ENCODE measurements at regions not wholly inside any gene's neighbourhood (a gene's known extent, or its start where the extent isn't known, plus 50 kb on each side); places are given as distances from the start of the nearest gene placed in this dataset.
A peak's percentile ranks its signal among the peaks of the same experiment; 100 is the strongest.
"Not testable (repeated sequence)": the region's sequence is repeated elsewhere in the genome, so short reads cannot be mapped to it uniquely, and the experiment has no call there.

DNA sequence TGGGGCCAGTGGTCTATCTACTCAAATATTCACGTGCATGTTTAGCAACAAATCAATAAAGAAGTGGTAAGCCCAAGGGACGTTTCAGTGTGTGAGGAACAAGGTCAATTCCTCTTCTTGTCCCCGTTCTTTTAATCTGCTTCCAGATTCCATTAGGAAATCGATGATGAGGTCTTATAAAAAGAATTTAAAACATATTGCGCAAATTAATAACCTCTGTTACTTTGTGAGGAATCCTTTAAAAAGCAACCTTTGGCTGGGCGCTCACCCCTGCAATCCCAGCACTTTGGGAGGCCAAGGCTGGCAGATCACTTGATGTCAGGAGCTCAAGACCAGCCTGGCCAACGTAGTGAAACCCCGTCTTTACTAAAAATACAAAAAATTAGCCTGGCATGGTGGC is 113.0 kb upstream of the TMPRSS2 start:
- H3K36me3 Mint-ChIP-seq, result peaks cover 2% of the 10 kb centered on the region
- H3K27ac Mint-ChIP-seq, result no peak overlapping the region
- no peaks in the 10 kb centered on the region for H3K4me1 Mint-ChIP-seq
- peaks cover 1 to 5% (median 3%) of the 10 kb centered on the region in 3 donors for H3K9me3 Mint-ChIP-seq
- no peak overlapping the region for H3K4me3 Mint-ChIP-seq
- H3K27me3 Mint-ChIP-seq, result peaks cover 16% of the 10 kb centered on the region

DNA sequence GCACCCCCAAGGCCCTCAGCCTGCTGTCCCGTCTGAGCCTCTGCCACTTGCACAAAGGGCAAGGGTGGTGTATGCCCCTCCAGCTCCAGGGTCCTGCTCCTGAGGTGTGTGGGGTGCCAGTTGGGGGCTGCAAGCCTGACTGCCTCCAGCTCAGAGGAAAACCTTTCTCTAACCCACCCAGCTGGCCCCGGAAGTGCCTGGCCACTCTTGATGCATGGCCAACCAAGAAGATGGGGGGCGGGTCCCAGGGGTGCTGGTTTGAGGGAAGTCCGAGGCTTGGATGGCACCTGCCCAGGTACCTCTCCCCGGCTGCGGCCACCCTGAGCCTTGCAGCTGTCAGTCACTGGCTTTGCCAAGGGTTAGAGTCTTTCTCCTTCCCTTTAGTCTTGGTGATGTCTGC is 112.6 kb upstream of the TMPRSS2 start:
- H3K36me3 Mint-ChIP-seq, result no peaks in the 10 kb centered on the region
- peaks cover 1 to 5% (median 3%) of the 10 kb centered on the region in 3 donors for H3K9me3 Mint-ChIP-seq
- H3K4me1 Mint-ChIP-seq, result no peaks in the 10 kb centered on the region
- peaks cover 16% of the 10 kb centered on the region for H3K27me3 Mint-ChIP-seq
- no peak overlapping the region for H3K27ac Mint-ChIP-seq
- H3K4me3 Mint-ChIP-seq, result no peak overlapping the region

DNA sequence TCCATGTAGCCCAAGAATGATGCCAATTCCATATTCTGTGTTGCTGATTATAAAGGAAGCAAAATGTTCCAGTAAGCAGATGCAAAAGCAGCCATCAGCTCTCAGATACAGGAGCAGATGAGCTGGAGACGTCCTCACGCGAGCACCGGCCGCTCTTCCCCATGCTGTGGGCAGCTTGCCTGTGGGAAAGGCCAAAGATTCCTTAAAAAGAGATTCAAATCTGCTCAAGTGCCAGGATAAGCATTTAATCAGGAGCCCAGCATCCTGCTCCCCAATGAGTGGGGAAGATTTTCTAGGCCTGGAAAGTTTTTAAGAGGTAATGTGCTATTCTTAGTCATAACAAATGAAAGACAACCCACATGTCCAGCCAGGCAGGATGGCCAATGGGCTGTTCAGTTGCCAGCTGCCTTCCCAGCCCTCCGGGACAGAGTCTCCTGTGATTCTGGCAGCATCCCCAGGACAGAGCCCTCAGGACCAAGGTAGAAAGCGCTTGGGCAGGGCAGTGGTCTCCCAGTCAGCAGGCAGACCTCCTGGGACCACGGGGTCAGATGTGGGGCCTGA is 108.2 kb upstream of the TMPRSS2 start:
- no peak overlapping the region for H3K4me3 Mint-ChIP-seq
- H3K27ac Mint-ChIP-seq, result no peak overlapping the region
- no peaks in the 10 kb centered on the region for H3K9me3 Mint-ChIP-seq
- no peaks in the 10 kb centered on the region for H3K36me3 Mint-ChIP-seq
- H3K4me1 Mint-ChIP-seq, result no peaks in the 10 kb centered on the region
- H3K27me3 Mint-ChIP-seq, result peaks cover 8% of the 10 kb centered on the region

DNA sequence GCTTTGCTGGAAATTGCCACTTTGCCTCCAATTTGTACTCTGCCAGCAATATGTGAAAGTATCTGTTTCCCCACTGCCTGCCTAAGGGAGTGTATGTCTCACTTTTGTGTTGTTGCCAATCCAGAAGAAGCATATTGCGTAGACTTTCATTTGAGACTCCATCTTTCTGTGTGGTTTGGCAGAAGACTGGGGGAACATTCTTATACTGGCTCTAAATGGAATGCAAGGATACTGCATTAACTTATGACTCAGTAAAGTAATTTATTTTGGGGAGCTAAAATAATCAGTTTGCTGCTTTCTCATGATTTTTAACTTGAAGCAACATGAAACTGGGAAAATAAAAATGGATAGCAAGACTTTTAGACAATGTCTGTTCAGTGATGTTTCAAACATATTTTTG is 107.7 kb upstream of the TMPRSS2 start:
- H3K27ac Mint-ChIP-seq, result no peak overlapping the region
- H3K9me3 Mint-ChIP-seq, result no peaks in the 10 kb centered on the region
- H3K4me3 Mint-ChIP-seq, result no peak overlapping the region
- H3K27me3 Mint-ChIP-seq, result peaks cover 11% of the 10 kb centered on the region
- no peaks in the 10 kb centered on the region for H3K4me1 Mint-ChIP-seq
- no peaks in the 10 kb centered on the region for H3K36me3 Mint-ChIP-seq

DNA sequence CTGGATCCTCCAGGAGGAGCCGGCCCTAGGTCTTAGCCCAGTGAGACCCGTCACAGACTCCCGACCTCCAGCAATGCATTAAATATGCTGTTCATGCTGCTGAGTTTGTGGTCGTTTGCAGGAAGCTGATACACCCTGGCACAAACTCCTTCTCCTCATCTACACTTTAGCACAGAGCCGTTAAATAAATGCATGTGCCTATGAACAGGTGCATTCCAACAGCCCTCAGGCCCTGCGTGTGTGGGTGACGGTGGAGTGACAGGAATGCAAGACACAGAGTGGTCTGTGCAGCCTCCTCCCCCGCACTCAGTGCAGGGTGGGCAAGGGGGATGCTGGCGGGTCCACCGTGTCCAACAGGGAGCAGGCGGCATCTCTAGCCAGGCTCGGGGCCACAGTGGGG is 106.6 kb upstream of the TMPRSS2 start:
- Mint-ChIP-seq H3K27ac (no peak overlapping the region), H3K4me1 (no peaks in the 10 kb centered on the region), H3K9me3 (no peaks in the 10 kb centered on the region), H3K4me3 (no peak overlapping the region), H3K36me3 (no peaks in the 10 kb centered on the region), H3K27me3 (peaks cover 13% of the 10 kb centered on the region)

DNA sequence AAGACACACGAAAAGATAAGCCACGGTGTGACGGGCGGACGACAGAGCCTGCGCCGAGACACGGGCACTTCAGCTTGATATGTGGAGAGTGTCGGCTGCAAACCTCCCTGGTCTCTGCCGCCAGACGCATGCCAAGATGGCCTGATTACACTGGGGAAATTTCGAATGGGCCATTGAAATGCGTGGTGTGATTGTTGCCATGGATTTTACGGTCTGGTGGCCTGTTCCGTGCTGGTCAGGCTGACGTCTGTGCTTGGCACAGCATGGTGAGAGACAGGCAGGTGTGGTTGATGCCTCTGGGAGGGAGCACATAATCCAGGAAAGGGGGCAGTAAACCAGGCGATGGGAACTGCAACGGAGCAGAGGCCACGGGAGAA is 105.6 kb upstream of the TMPRSS2 start:
- Mint-ChIP-seq H3K4me1 (no peaks in the 10 kb centered on the region), H3K9me3 (no peaks in the 10 kb centered on the region), H3K27me3 (peaks cover 13% of the 10 kb centered on the region), H3K4me3 (no peak overlapping the region), H3K27ac (no peak overlapping the region), H3K36me3 (no peaks in the 10 kb centered on the region)

DNA sequence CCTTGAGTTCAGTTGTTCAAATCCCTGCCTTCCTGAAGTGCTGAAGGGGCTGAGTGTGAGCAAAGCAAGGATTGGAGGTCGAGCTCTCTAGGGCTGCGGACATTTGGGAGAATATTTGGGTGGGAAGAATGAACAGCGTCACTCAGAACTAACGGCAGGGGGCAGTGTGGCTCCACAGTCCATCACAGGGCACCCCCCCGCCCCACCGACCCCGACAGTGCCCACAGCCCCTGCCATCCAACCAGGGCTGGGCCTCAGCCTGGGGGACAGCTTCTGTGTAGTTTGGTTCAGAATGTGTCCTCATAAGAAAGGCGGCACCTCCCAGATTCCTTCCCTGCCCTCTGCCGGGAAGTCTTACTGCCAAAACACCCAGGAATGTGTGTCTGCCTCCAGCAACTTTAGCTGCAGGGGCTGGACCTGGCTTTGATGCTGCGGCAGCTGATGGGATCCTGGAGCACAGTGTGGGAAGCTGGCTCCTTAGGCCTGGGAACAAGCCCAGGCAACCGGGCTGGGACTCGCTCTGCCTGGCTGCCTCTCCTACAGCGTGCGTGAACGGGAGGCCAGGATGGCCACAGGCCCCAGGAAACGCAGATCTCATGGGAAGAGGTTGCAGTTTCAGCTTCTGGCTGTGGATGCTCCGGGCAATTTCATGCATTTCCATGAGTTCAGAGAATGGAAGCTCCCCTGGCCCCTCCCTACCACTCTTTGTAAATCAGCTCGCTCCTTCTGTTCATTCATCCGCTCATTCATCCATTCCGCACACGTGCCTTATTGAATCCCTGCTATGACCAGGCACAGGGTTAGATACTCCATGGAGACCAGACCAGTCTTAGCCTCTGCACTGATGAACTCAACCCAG is 104.9 kb upstream of the TMPRSS2 start:
- Mint-ChIP-seq H3K27ac (no peak overlapping the region), H3K36me3 (no peaks in the 10 kb centered on the region), H3K27me3 (peaks cover 14% of the 10 kb centered on the region), H3K9me3 (no peaks in the 10 kb centered on the region), H3K4me1 (no peaks in the 10 kb centered on the region), H3K4me3 (no peak overlapping the region)

DNA sequence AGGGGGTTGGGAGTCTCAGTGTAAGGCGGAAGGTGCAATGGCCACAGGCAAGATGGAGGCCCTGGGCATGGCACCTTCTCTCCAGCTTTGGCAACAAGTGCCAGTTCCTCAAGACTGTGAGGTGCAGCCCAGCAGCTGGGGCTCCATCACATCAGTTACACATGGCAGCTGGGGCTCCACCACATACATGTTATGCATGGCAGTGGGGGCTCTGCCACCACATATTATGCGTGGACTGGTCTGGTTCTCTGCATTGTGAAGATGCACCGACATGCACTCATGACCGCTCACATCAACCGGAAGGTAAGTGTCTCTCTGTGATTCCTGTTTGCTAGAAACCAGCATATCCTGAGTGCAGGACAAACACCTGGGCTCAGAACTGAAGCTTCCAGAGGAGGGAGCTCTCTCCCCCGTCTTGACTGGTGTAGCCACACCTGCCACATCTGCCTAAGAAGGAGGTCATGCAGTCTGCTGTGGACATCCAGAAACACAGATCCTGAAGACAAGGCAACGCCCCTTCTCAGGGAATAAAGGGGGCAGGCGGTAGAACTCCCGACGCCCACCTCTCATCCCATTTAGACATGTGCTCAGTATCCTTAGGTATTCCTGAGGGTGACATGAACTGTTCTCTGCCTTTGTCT is 104.1 kb upstream of the TMPRSS2 start:
- Mint-ChIP-seq H3K4me1 (no peaks in the 10 kb centered on the region), H3K27me3 (peaks cover 15% of the 10 kb centered on the region), H3K27ac (no peak overlapping the region), H3K4me3 (no peak overlapping the region), H3K36me3 (no peaks in the 10 kb centered on the region), H3K9me3 (no peaks in the 10 kb centered on the region)

DNA sequence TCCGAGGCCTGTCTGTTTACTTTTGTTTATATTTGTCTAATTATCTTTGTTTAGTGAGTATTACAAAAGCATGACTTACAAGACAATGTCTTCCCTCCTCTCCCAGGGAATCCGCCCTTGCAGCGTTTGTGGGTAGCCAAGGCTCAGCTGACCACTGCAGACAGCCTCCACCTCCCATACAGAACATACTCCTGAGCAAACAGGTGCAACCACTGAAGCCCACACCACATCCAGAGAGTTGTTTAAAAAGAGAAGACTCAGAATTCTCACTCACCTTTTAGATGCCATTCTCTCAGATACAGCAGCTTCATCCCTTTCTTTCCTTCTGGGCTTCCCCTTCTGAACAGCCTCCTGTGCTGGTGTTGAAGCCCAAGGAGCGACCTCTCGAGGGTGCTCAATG is 103.5 kb upstream of the TMPRSS2 start:
- Mint-ChIP-seq H3K4me3 (no peak overlapping the region), H3K9me3 (no peaks in the 10 kb centered on the region), H3K36me3 (no peaks in the 10 kb centered on the region), H3K27ac (no peak overlapping the region), H3K27me3 (peaks cover 17% of the 10 kb centered on the region), H3K4me1 (no peaks in the 10 kb centered on the region)

DNA sequence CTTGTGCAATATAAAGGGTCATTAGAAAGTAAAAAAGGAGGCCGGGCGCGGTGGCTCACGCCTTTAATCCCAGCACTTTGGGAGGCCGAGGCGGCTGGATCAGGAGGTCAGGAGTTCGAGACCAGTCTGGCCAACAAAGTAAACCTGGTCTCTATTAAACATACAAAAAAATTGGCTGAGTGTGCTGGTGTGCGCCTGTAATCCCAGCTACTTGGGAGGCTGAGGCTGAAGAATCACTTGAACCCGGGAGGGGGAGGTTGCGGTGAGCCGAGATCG is 102.8 kb upstream of the TMPRSS2 start:
- not testable (repeated sequence) for H3K4me1 Mint-ChIP-seq, H3K27ac Mint-ChIP-seq, H3K4me3 Mint-ChIP-seq, H3K36me3 Mint-ChIP-seq, H3K9me3 Mint-ChIP-seq
- H3K27me3 Mint-ChIP-seq, result peaks cover 17% of the 10 kb centered on the region

DNA sequence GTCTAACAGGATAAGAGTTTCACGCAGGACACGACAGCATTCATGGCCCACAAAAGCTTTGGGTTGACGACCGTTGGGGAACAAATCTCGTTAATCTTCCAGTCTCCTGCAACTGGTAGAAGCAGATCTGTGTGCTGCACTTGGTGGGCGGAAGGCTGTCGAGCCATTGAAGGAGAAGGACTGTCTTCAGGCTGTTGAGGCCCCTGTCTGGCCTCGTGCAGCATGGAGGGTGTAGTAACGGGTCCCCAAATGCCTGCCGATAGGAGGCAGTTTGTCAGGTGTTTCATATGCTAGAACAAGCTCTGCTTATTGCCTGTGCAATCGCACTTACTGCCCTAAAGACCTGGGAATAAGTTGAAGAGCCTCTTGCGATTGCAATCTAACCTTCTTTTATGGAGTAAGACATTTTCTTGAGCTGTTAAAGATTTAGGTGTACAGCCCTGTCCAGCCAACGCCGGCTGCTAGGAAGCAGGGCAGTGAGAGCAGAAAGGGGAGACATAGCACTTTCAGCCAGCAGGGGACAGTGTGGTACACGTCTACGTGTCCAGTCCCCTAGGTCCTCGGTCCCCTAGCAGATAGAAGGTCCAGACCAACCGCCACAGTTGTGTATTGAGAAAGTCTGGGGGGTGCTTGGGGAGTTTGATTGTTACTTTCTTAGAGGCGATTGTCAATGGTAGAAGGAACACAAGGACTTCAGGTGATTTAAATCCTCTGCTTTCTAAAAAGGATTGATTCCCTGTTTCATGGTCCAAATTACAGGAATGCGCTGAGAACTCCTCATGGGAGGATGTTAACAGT is 102.3 kb upstream of the TMPRSS2 start:
- Mint-ChIP-seq H3K27me3 (peaks cover 17% of the 10 kb centered on the region), H3K36me3 (no peaks in the 10 kb centered on the region), H3K27ac (no peak overlapping the region), H3K4me3 (no peak overlapping the region), H3K4me1 (no peaks in the 10 kb centered on the region), H3K9me3 (no peaks in the 10 kb centered on the region)

DNA sequence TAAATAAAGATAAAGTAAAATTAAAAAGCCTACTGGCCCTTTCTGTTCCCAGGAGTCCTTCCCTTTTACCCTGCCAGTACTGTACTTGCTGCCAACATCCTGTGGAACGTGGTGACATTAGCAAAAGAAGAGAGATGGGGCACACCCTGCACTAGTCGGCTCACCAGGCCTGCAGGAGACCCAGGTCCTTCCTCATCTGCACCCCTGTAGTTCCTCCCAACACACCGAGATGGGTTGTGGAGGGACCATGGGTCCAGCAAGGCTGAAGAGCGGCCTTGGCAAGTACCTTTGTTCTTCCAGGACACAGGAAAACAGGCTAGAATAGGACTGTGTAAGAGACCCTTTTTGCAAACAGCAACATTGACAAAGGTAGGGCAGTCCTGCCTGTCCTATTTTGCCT is 98.7 kb upstream of the TMPRSS2 start:
- Mint-ChIP-seq H3K4me3 (no peak overlapping the region), H3K4me1 (no peaks in the 10 kb centered on the region), H3K36me3 (no peaks in the 10 kb centered on the region), H3K27ac (no peak overlapping the region), H3K27me3 (peaks cover 27% of the 10 kb centered on the region), H3K9me3 (no peaks in the 10 kb centered on the region)

DNA sequence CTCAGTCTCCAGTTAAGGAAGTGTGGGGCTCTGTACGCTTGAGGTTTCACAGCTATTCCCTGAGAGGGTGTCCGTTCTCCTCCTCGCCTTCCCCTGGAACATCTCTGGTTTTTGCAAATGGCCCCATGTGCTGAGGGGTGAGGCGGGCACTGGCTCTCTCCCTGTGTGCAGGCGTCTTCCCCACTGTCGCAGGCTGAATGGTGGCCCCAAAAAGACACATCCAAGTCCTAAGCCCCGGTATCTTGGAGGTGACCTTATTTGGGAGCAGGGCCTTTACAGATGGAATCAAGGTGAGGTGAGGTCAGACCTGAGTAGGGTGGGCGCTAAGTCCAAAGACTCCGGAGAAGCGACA is 98.0 kb upstream of the TMPRSS2 start:
- Mint-ChIP-seq H3K4me1 (no peaks in the 10 kb centered on the region), H3K4me3 (peak overlapping the region in 1 of 4 donors; percentile 35), H3K27ac (no peak overlapping the region), H3K27me3 (peaks cover 23% of the 10 kb centered on the region), H3K9me3 (no peaks in the 10 kb centered on the region), H3K36me3 (no peaks in the 10 kb centered on the region)

DNA sequence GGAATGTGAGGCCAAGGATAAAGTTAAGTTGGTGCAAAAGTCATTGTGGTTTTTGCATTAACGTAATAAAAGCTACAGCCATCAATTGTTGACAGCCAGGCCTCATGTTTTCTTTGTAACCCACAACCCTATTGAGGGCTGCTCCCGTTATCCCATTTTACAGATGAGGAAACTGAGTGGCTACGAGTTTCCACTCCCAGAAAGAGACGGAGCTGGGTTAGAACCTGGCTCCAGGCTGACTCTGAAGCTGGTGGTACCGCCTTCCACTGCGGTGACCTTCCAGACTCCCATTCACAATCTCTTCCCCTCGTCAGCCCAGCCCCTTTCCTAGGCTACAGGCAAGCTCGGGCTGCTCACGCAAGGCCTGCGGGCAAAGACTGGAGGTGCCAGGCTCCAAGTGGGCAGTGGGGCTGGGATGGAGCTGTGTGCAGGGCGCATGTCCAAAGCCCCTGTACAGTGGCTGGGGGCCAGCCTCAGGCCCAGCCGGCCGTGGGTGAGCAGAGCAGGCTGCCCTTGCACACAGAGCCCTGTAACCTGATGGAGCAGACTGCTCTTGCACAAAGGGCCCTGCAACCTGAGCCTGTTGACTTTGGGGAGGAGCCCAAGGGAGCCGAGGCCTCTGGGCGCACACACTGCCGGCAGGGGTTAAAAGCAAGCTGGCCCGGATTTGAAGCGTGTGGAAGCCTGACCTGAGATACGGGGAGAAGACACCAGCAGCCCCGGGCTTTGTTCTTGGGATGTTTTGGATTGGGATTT is 97.4 kb upstream of the TMPRSS2 start:
- Mint-ChIP-seq H3K27me3 (peaks cover 19% of the 10 kb centered on the region), H3K27ac (no peak overlapping the region), H3K4me3 (no peak overlapping the region), H3K36me3 (no peaks in the 10 kb centered on the region), H3K4me1 (no peaks in the 10 kb centered on the region), H3K9me3 (no peaks in the 10 kb centered on the region)

DNA sequence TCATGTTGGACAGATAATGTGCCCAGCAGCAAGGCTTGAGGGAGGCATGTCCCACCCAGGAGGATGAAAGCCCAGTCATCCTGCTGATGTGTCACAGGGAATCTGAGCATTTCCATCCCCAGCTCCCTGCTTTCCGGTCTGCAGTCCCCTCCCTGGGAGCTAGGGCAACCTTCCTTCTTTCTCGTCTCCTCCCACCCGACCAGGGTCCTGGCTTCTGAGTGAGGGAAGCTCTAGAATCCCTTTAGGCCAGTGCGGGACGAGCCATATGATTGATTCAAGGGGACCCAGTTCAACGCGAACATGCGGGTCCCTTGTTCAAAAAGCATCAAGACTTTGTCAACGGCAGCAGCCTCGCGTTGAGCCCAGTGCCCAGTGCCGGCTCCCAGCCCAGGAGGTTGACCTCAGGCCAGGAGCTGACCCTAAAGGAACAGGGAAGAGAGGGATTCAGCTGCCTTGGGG is 96.7 kb upstream of the TMPRSS2 start:
- Mint-ChIP-seq H3K27me3 (peaks cover 19% of the 10 kb centered on the region), H3K4me1 (no peaks in the 10 kb centered on the region), H3K36me3 (no peaks in the 10 kb centered on the region), H3K4me3 (no peak overlapping the region), H3K9me3 (peaks cover 0 to under 1% (median 0%) of the 10 kb centered on the region in 3 donors), H3K27ac (no peak overlapping the region)

All from IgD-negative memory B cell (primary cell).